PC-3 (cell line): ENCODE measurements at regions not wholly inside any gene's neighbourhood (a gene's known extent, or its start where the extent isn't known, plus 50 kb on each side); places are given as distances from the start of the nearest gene placed in this dataset.

Experiments
- ATAC-seq: fragments of 200-7000 bp; cut with Tn5 transposase; 2 replicates; pipeline ENCODE4 v1.9.1; 2020; ENCODE audit warnings: mild to moderate bottlenecking, moderate library complexity
- BruUV-seq: library from RNA; stranded (reverse); fragments of 400-500 nt; replicated peaks from 2 replicates; lab custom pipeline; 2021; lab: Mats Ljungman, UMichigan
- CTCF ChIA-PET: fragments of 300-600 bp; sonication (Branson Sonifier 250); formaldehyde crosslinking; loops from one replicate; lab custom pipeline; 2022; ENCODE audit warnings: antibody characterized with exemption; lab: Charles Lee
- POLR2A ChIA-PET: fragments of 300-600 bp; sonication (Branson Sonifier 250); formaldehyde crosslinking; loops from one replicate; lab custom pipeline; 2022; ENCODE audit warnings: antibody characterized with exemption; ENCODE audit not compliant: unreplicated experiment; lab: Charles Lee
- DNase-seq: peaks from one replicate; pipeline ENCODE4 v3.0.0-alpha.2; 2015
- H2AFZ ChIP-seq: fragments of 300-600 bp; sonication (generic); 2 replicates; pipeline ENCODE4 v1.6.0; 2016; ENCODE audit warnings: antibody characterized with exemption, low read length
- H3F3A ChIP-seq: fragments of 300-600 bp; sonication (generic); one replicate; pipeline ENCODE4 v1.6.0; 2017; ENCODE audit warnings: antibody characterized with exemption, low read length, control low read depth, mild to moderate bottlenecking; ENCODE audit not compliant: unreplicated experiment
- H3K27ac ChIP-seq: fragments of 300-600 bp; sonication (generic); 2 replicates; pipeline ENCODE4 v1.5.1; 2016; ENCODE audit warnings: mild to moderate bottlenecking, low read length
- H3K27me3 ChIP-seq: fragments of 300-600 bp; sonication (generic); 2 replicates; pipeline ENCODE4 v1.6.1; 2016; ENCODE audit warnings: low read length, mixed read lengths
- H3K36me3 ChIP-seq: fragments of 300-600 bp; sonication (generic); 2 replicates; pipeline ENCODE4 v1.6.1; 2016; ENCODE audit warnings: low read depth, mixed run types, low read length, mixed read lengths
- H3K4me1 ChIP-seq: fragments of 300-600 bp; sonication (generic); 2 replicates; pipeline ENCODE4 v1.5.1; 2016; ENCODE audit warnings: low read length; ENCODE audit not compliant: insufficient read depth
- H3K4me2 ChIP-seq: fragments of 300-600 bp; sonication (generic); 2 replicates; pipeline ENCODE4 v1.6.0; 2016; ENCODE audit warnings: low read length
- H3K4me3 ChIP-seq: fragments of 300-600 bp; sonication (generic); 2 replicates; pipeline ENCODE4 v1.5.1; 2016; ENCODE audit warnings: mild to moderate bottlenecking, low read length, mixed read lengths
- H3K79me2 ChIP-seq: fragments of 300-600 bp; sonication (generic); 2 replicates; pipeline ENCODE4 v1.6.1; 2017; ENCODE audit warnings: low read length, mixed read lengths
- H3K9ac ChIP-seq: fragments of 300-600 bp; sonication (generic); 2 replicates; pipeline ENCODE4 v1.6.0; 2016; ENCODE audit warnings: mild to moderate bottlenecking, low read length
- H3K9me2 ChIP-seq: fragments of 300-600 bp; sonication (generic); replicated peaks from 2 replicates; pipeline ENCODE4 v1.6.1; 2016; ENCODE audit warnings: mixed run types, low read length, mixed read lengths
- H3K9me3 ChIP-seq: fragments of 300-600 bp; sonication (generic); 2 replicates; pipeline ENCODE4 v1.6.1; 2016; ENCODE audit warnings: low read length, mixed read lengths
- H4K20me1 ChIP-seq: fragments of 300-600 bp; sonication (generic); 2 replicates; pipeline ENCODE4 v1.6.1; 2016; ENCODE audit warnings: low read length, mixed read lengths
- EZH2 ChIP-seq: fragments of 300-600 bp; sonication (generic); IDR thresholded peaks from one replicate; pipeline ENCODE4 v1.6.1; 2017; ENCODE audit warnings: antibody characterized with exemption, mild to moderate bottlenecking, low read length; ENCODE audit not compliant: unreplicated experiment
- EZH2phosphoT487 ChIP-seq: fragments of 300-600 bp; sonication (generic); IDR thresholded peaks from 2 replicates; pipeline ENCODE4 v1.6.1; 2018; ENCODE audit warnings: mild to moderate bottlenecking, antibody characterized with exemption, low read length, borderline replicate concordance
- intact Hi-C: fragments of 100-400 bp; cut with micrococcal nuclease; formaldehyde crosslinking; loops from 2 replicates; pipeline ENCODE4 v1.9.0; 2023
- TF ChIP-seq, protein P1 (sequence below): fragments of 300-600 bp; sonication (generic); conservative IDR thresholded peaks from 2 replicates; pipeline ENCODE4 v1.5.1; 2017; ENCODE audit warnings: antibody characterized with exemption, low read depth, mild to moderate bottlenecking, low read length

DNA sequence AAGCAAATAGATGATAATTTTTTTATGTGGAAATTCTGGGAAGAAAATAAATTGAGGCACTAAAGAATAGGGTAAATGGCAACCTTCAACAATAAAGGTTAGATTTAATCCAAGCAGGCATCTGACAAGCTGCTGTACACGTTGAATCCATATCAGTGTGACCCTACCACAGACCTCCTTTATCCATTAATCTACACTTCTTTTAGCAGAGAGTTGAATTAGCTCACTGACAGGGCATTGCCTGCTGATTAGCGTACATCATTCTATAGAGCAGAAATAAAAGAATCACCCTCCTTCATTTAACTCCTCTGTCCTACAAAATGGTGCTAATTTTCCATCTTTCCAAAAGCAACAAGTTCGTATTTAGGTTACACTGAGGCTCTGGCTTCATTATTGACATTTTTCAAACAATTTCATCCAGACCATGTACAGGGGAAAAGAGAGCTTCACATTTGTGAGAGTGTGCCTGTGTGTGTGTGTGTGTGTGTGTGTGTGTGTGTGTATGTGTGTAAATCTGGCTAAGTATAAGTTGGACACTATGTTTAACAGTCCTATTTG is 356.0 kb downstream of the TFEC start:
- peaks cover 39% of the 10 kb centered on the region for H3K4me1 ChIP-seq
- BruUV-seq = no TSS peak
- H3K79me2 ChIP-seq = no peaks in the 10 kb centered on the region
- no peak overlapping the region for H3K9ac ChIP-seq
- H4K20me1 ChIP-seq = no peaks in the 10 kb centered on the region
- no peaks in the 10 kb centered on the region for H3K36me3 ChIP-seq
- H3F3A ChIP-seq = no peaks in the 10 kb centered on the region
- no peak overlapping the region for H3K27ac ChIP-seq
- H3K27me3 ChIP-seq = no peaks in the 10 kb centered on the region
- ATAC-seq (no peak), DNase-seq (no peak)
- TF ChIP-seq, protein P1, sequence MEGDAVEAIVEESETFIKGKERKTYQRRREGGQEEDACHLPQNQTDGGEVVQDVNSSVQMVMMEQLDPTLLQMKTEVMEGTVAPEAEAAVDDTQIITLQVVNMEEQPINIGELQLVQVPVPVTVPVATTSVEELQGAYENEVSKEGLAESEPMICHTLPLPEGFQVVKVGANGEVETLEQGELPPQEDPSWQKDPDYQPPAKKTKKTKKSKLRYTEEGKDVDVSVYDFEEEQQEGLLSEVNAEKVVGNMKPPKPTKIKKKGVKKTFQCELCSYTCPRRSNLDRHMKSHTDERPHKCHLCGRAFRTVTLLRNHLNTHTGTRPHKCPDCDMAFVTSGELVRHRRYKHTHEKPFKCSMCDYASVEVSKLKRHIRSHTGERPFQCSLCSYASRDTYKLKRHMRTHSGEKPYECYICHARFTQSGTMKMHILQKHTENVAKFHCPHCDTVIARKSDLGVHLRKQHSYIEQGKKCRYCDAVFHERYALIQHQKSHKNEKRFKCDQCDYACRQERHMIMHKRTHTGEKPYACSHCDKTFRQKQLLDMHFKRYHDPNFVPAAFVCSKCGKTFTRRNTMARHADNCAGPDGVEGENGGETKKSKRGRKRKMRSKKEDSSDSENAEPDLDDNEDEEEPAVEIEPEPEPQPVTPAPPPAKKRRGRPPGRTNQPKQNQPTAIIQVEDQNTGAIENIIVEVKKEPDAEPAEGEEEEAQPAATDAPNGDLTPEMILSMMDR = no peak
- TF ChIP-seq EZH2 = no peak
- no peak for TF ChIP-seq EZH2phosphoT487
- H3K9me2 ChIP-seq = no peaks in the 10 kb centered on the region
- H3K4me2 ChIP-seq = no peak overlapping the region
- CTCF ChIA-PET = interaction anchor here (0.5 to 0.6 kb wide), 2 partner anchors 13 to 1159 kb away, joined by 3 to 6 read pairs; no protein-coding TSS in a partner anchor
- POLR2A ChIA-PET = no interaction called here
- no peak overlapping the region for H2AFZ ChIP-seq
- intact Hi-C loops = loop anchor here (5.0 kb wide), 3 partner anchors 117 to 537 kb away; no protein-coding TSS in a partner anchor
- no peak overlapping the region for H3K4me3 ChIP-seq
- no peaks in the 10 kb centered on the region for H3K9me3 ChIP-seq

DNA sequence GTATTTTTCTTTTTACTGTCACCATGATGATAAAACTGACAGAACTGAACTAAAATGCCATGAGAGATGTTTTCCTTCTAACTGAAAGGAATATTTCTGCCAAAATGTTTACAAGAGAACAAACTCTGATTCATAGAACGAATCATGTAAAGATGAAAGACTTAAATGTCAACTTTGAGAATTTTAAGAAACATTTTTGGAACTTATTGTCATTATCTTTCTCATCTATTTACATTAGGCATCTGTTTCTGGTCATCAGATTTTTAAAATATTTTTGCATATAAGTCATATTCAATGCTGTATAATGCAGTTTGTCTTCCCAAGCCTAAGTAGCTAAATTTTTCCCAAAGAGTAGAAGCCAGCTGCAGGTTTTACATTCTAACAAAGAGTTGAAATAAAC is 358.5 kb downstream of the TFEC start:
- no peaks in the 10 kb centered on the region for H3K36me3 ChIP-seq
- H3K4me2 ChIP-seq = peak overlapping the region; percentile 56
- no peaks in the 10 kb centered on the region for H3K79me2 ChIP-seq
- intact Hi-C loops = no loop called here
- no peak overlapping the region for H3K9ac ChIP-seq
- ChIA-PET POLR2A (no interaction called here), CTCF (no interaction called here)
- peak; percentile 58 for DNase-seq
- H3K4me1 ChIP-seq = peaks cover 20% of the 10 kb centered on the region
- no peaks in the 10 kb centered on the region for H3F3A ChIP-seq
- no peaks in the 10 kb centered on the region for H4K20me1 ChIP-seq
- H3K27ac ChIP-seq = peak overlapping the region; percentile 46
- no peaks in the 10 kb centered on the region for H3K27me3 ChIP-seq
- no peaks in the 10 kb centered on the region for H3K9me3 ChIP-seq
- H3K4me3 ChIP-seq = no peak overlapping the region
- H2AFZ ChIP-seq = no peak overlapping the region
- peak; percentile 74 for ATAC-seq
- TF ChIP-seq EZH2phosphoT487 (no peak), EZH2 (no peak)
- TF ChIP-seq, protein P1 = no peak
- no TSS peak for BruUV-seq
- no peaks in the 10 kb centered on the region for H3K9me2 ChIP-seq

DNA sequence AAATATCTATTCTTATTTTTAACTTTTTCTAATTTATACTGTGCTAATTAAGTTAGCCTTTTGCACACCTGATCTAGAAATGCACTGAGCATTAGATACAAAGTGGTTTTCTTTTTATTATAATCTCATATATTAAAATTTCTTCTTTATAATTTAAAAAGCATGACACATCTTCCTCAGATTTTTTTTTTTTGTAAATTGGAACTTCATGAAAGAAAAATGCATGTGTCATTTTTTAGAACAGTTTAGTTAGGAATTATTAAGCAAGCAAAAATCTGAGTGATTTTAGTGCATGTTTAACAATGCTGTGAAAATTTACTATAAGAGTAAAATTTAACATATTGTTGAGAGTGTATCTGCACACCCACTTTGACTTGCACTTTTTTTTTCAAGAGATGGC is 367.9 kb downstream of the TFEC start:
- intact Hi-C loops = no loop called here
- Histone ChIP-seq H4K20me1 (no peaks in the 10 kb centered on the region), H3K4me3 (no peak overlapping the region), H3K4me1 (peaks cover 22% of the 10 kb centered on the region), H2AFZ (no peak overlapping the region), H3K9me2 (no peaks in the 10 kb centered on the region), H3K79me2 (no peaks in the 10 kb centered on the region), H3K9me3 (no peaks in the 10 kb centered on the region), H3K27me3 (no peaks in the 10 kb centered on the region), H3K27ac (no peak overlapping the region), H3K4me2 (no peak overlapping the region), H3F3A (no peaks in the 10 kb centered on the region), H3K36me3 (no peaks in the 10 kb centered on the region), H3K9ac (no peak overlapping the region)
- ATAC-seq (no peak), DNase-seq (no peak)
- no TSS peak for BruUV-seq
- ChIA-PET CTCF (no interaction called here), POLR2A (no interaction called here)
- TF ChIP-seq, protein P1 = no peak
- TF ChIP-seq EZH2phosphoT487 = no peak
- TF ChIP-seq EZH2 = no peak
